HepG2 (cell line): ENCODE measurements at regions not wholly inside any gene's neighbourhood (a gene's known extent, or its start where the extent isn't known, plus 50 kb on each side); places are given as distances from the start of the nearest gene placed in this dataset.

Source experiments
- ATAC-seq: fragments of 200-7000 bp; cut with Tn5 transposase; 3 replicates; pipeline ENCODE4 v1.9.1; 2020; ENCODE audit warnings: mild to moderate bottlenecking, moderate library complexity
- BruUV-seq: library from RNA; stranded (reverse); fragments of 400-500 nt; replicated peaks from 2 replicates; lab custom pipeline; 2021; lab: Mats Ljungman, UMichigan
- CTCF ChIA-PET: fragments of 300-600 bp; formaldehyde crosslinking; extraction: SDS; loops from one replicate; lab custom pipeline; 2021; ENCODE audit warnings: low total read pairs, inconsistent platforms, low intra/inter-chr PET ratio; lab: Yijun Ruan, JAX
- POLR2A ChIA-PET: fragments of 350-600 bp; sonication (Branson Sonifier 250); formaldehyde crosslinking; loops from one replicate; lab custom pipeline; 2020; ENCODE audit warnings: antibody characterized with exemption, inconsistent platforms; lab: Yijun Ruan, JAX
- DNase-seq: peaks from one replicate; pipeline ENCODE4 v3.0.0-alpha.2; 2015; ENCODE audit warnings: low spot score
- FAIRE-seq: peaks from 3 replicates; lab custom pipeline; 2011; peaks lifted over from hg19 to GRCh38; lab: Jason Lieb, UNC
- H2AFZ ChIP-seq: one replicate; pipeline ENCODE4 v1.6.1; 2011; ENCODE audit warnings: low read length, inconsistent platforms
- H3K27ac ChIP-seq: fragments of 300-600 bp; 3 replicates; pipeline ENCODE4 v1.8.0; 2011; ENCODE audit warnings: mixed run types, mild to moderate bottlenecking, mixed read lengths, low read length, inconsistent platforms; ENCODE audit not compliant: insufficient read depth; ENCODE audit errors: extremely low read length
- H3K27me3 ChIP-seq, 2 experiments: fragments of 200-600 bp in 1 of 2; 2 replicates in 1 of 2; 3 replicates in 1 of 2; pipeline versions ENCODE4 v1.6.0 to v1.8.0; 2011; ENCODE audit warnings: low read length in 2 of 2, mild to moderate bottlenecking in 2 of 2, moderate library complexity in 2 of 2, inconsistent platforms in 1 of 2; ENCODE audit not compliant: insufficient read depth in 2 of 2, control insufficient read depth in 1 of 2
- H3K36me3 ChIP-seq, 2 experiments: fragments of 200-600 bp in 1 of 2; replicated peaks in 1 of 2; 2 replicates in 1 of 2; 3 replicates in 1 of 2; pipeline versions ENCODE4 v1.5.1 to v1.8.0; 2011; ENCODE audit warnings: low read length in 2 of 2, inconsistent platforms in 1 of 2; ENCODE audit not compliant: insufficient read depth in 2 of 2, control insufficient read depth in 1 of 2
- H3K4me1 ChIP-seq: 2 replicates; pipeline ENCODE4 v1.5.1; 2012; ENCODE audit warnings: low read length, inconsistent platforms; ENCODE audit not compliant: insufficient read depth
- H3K4me2 ChIP-seq: 2 replicates; pipeline ENCODE4 v1.6.0; 2011; ENCODE audit warnings: low read depth, low read length, inconsistent platforms
- H3K4me3 ChIP-seq, 3 experiments: fragments of 200-600 bp in 1 of 3; sonication (generic), shearing (Covaris generic) in 1 of 3; replicated peaks in 1 of 3; 2 replicates each; pipeline ENCODE4 v1.5.1; 2011 to 2016; ENCODE audit warnings: low read length in 3 of 3, inconsistent platforms in 2 of 3, low read depth in 2 of 3, mild to moderate bottlenecking in 2 of 3, control low read depth in 1 of 3, mixed read lengths in 1 of 3; ENCODE audit not compliant: insufficient read depth in 1 of 3
- H3K79me2 ChIP-seq: one replicate; pipeline ENCODE4 v1.6.1; 2011; ENCODE audit warnings: low read length, inconsistent platforms; ENCODE audit not compliant: insufficient read depth
- H3K9ac ChIP-seq: 2 replicates; pipeline ENCODE4 v1.6.0; 2011; ENCODE audit warnings: mild to moderate bottlenecking, low read depth, low read length, inconsistent platforms; ENCODE audit not compliant: insufficient read depth
- H3K9me3 ChIP-seq: 2 replicates; pipeline ENCODE4 v1.5.1; 2012; ENCODE audit warnings: mild to moderate bottlenecking, low read length
- H4K20me1 ChIP-seq: 2 replicates; pipeline ENCODE4 v1.6.0; 2011; ENCODE audit warnings: inconsistent platforms, mild to moderate bottlenecking, low read length, moderate library complexity; ENCODE audit not compliant: insufficient read depth
- KLF16 ChIP-seq, 2 experiments: sonication (generic) in 1 of 2; formaldehyde crosslinking in 1 of 2; IDR thresholded peaks; 2 replicates each; pipeline versions ENCODE4 v1.6.1 to v1.8.0; 2016 to 2023; ENCODE audit warnings: missing genetic modification reagents in 2 of 2, missing compliant biosample characterization in 1 of 2
- MXD3 ChIP-seq: IDR thresholded peaks from 2 replicates; pipeline ENCODE4 v1.6.1; 2016; ENCODE audit warnings: mild to moderate bottlenecking, missing biosample characterization, missing genetic modification reagents
- PLRG1 ChIP-seq: fragments of 450-650 bp; conservative IDR thresholded peaks from 2 replicates; pipeline ENCODE4 v1.6.1; 2016
- TAF15 ChIP-seq: fragments of 200-400 bp; formaldehyde crosslinking; IDR thresholded peaks from one replicate; pipeline ENCODE4 v1.6.1; 2018; ENCODE audit warnings: mild to moderate bottlenecking, low read depth, low read length; ENCODE audit not compliant: poor library complexity, severe bottlenecking
- TMF1 ChIP-seq: sonication (generic); formaldehyde crosslinking; IDR thresholded peaks from 2 replicates; pipeline ENCODE4 v1.8.1; 2022; ENCODE audit warnings: low read depth, missing genetic modification reagents
- XBP1 ChIP-seq: sonication (generic); formaldehyde crosslinking; IDR thresholded peaks from 2 replicates; pipeline ENCODE4 v1.5.0; 2020; ENCODE audit warnings: missing genetic modification reagents
- ZKSCAN1 ChIP-seq: fragments of 150-350 bp; IDR thresholded peaks from 2 replicates; pipeline ENCODE4 v1.6.1; 2014; ENCODE audit warnings: low read length
- ZNF224 ChIP-seq: sonication (generic); formaldehyde crosslinking; IDR thresholded peaks from 2 replicates; pipeline ENCODE4 v1.5.0; 2020; ENCODE audit warnings: mild to moderate bottlenecking, missing genetic modification reagents
- ZNF496 ChIP-seq: sonication (generic); formaldehyde crosslinking; IDR thresholded peaks from 2 replicates; pipeline ENCODE4 v1.8.1; 2023; ENCODE audit warnings: mild to moderate bottlenecking, moderate library complexity, missing genetic modification reagents; ENCODE audit not compliant: insufficient replicate concordance
- ZNF546 ChIP-seq: sonication (generic); formaldehyde crosslinking; conservative IDR thresholded peaks from 2 replicates; pipeline ENCODE4 v1.8.1; 2023; ENCODE audit warnings: mild to moderate bottlenecking, missing genetic modification reagents
- ZNF615 ChIP-seq: sonication (generic); formaldehyde crosslinking; IDR thresholded peaks from 2 replicates; pipeline ENCODE4 v1.5.0; 2020; ENCODE audit warnings: mild to moderate bottlenecking, missing genetic modification reagents, borderline replicate concordance
- WGBS: methylation state at CpG from one replicate; pipeline ENCODE4 v1.1.6; 2017; ENCODE audit warnings: low lambda C conversion rate; 5-methylcytosine and 5-hydroxymethylcytosine counted together
- in situ Hi-C: cut with HindIII; loops from 2 replicates; pipeline ENCODE4 v1.10.0; 2017; ENCODE audit warnings: low pct_unique_long_range_greater_than_20kb; ENCODE audit not compliant: extremely low pct_ligation_motif_present
- intact Hi-C: fragments of 100-400 bp; cut with micrococcal nuclease; formaldehyde crosslinking; loops from one replicate; pipeline ENCODE4 v1.10.0; 2022; ENCODE audit not compliant: unreplicated experiment

GRCh38 chr10:88049204-88049603, 185.8 kb downstream of the PTEN start (continued):
- TF ChIP-seq MXD3 (CRISPR knock-in tag) = no peak
- no peak for TF ChIP-seq XBP1
- TF ChIP-seq KLF16 (CRISPR knock-in tag; IDR thresholded peaks at IDR 0.05) = no peak
- TF ChIP-seq ZNF615 (CRISPR knock-in tag) = no peak
- no peak for TF ChIP-seq ZKSCAN1
- no peak for TF ChIP-seq ZNF224 (CRISPR knock-in tag)
- no peak for TF ChIP-seq PLRG1
- no peak for TF ChIP-seq ZNF546
- no peak for TF ChIP-seq ZNF496 (CRISPR knock-in tag)

GRCh38 chr10:88057720-88058119, 194.3 kb downstream of the PTEN start:
- H3K4me2 ChIP-seq = no peak overlapping the region
- ATAC-seq (no peak), DNase-seq (no peak), FAIRE-seq (no peak)
- in situ Hi-C loops (no loop called here), intact Hi-C loops (no loop called here)
- no peak overlapping the region for H3K9ac ChIP-seq
- TF ChIP-seq TAF15 (no peak), TMF1 (CRISPR knock-in tag) (no peak)
- no peaks in the 10 kb centered on the region for H3K27me3 ChIP-seq
- no peak overlapping the region for H2AFZ ChIP-seq
- H3K4me3 ChIP-seq = no peak overlapping the region
- peaks cover 7% of the 10 kb centered on the region for H3K4me1 ChIP-seq
- no TSS peak for BruUV-seq
- no peaks in the 10 kb centered on the region for H4K20me1 ChIP-seq
- ChIA-PET CTCF (no interaction called here), POLR2A (no interaction called here)
- H3K27ac ChIP-seq = no peak overlapping the region
- no peaks in the 10 kb centered on the region for H3K79me2 ChIP-seq
- no peaks in the 10 kb centered on the region for H3K9me3 ChIP-seq
- H3K36me3 ChIP-seq = no peaks in the 10 kb centered on the region
- 89% methylated on average over 1 of the region's 1 CpG for WGBS
